Activated naive CD4-positive, alpha-beta T cell treated with anti-CD3 and anti-CD28 coated beads, Interleukin-2, amount 50 U/mL, for 24 hours (primary cell): ENCODE measurements at regions not wholly inside any gene's neighbourhood (a gene's known extent, or its start where the extent isn't known, plus 50 kb on each side); places are given as distances from the start of the nearest gene placed in this dataset.

Experiments used
- H3K27ac Mint-ChIP-seq: one replicate; pipeline ENCODE4 v1.8.0; 2021; ENCODE audit warnings: mild to moderate bottlenecking, mixed read lengths
- H3K27me3 Mint-ChIP-seq: one replicate; pipeline ENCODE4 v1.8.0; 2021; ENCODE audit warnings: mixed read lengths
- H3K36me3 Mint-ChIP-seq: one replicate; pipeline ENCODE4 v1.8.0; 2021; ENCODE audit warnings: mixed read lengths
- H3K4me1 Mint-ChIP-seq: one replicate; pipeline ENCODE4 v1.8.0; 2021; ENCODE audit warnings: mixed read lengths
- H3K4me3 Mint-ChIP-seq: one replicate; pipeline ENCODE4 v1.8.0; 2021; ENCODE audit warnings: mild to moderate bottlenecking, mixed read lengths
- H3K9me3 Mint-ChIP-seq: one replicate; pipeline ENCODE4 v1.8.0; 2021; ENCODE audit warnings: mixed read lengths

- Mint-ChIP-seq H3K9me3 (peaks cover 9% of the 10 kb centered on the region), H3K27ac (no peak overlapping the region), H3K4me1 (no peaks in the 10 kb centered on the region), H3K27me3 (no peaks in the 10 kb centered on the region), H3K36me3 (no peaks in the 10 kb centered on the region), H3K4me3 (no peak overlapping the region)
Measured at GRCh38 chr13:86813198-86813597, 858.0 kb upstream of the SLITRK5 start.

- H3K4me1 Mint-ChIP-seq = no peaks in the 10 kb centered on the region
- peaks cover 28% of the 10 kb centered on the region for H3K9me3 Mint-ChIP-seq
- H3K4me3 Mint-ChIP-seq = no peak overlapping the region
- H3K27me3 Mint-ChIP-seq = no peaks in the 10 kb centered on the region
- H3K27ac Mint-ChIP-seq = no peak overlapping the region
- H3K36me3 Mint-ChIP-seq = no peaks in the 10 kb centered on the region
Measured at GRCh38 chr13:86825410-86825809, 845.8 kb upstream of the SLITRK5 start.

GRCh38 chr13:86826232-86826631 is 844.9 kb upstream of the SLITRK5 start:
- no peak overlapping the region for H3K27ac Mint-ChIP-seq
- H3K36me3 Mint-ChIP-seq = no peaks in the 10 kb centered on the region
- no peak overlapping the region for H3K4me3 Mint-ChIP-seq
- no peaks in the 10 kb centered on the region for H3K4me1 Mint-ChIP-seq
- H3K27me3 Mint-ChIP-seq = no peaks in the 10 kb centered on the region
- peaks cover 23% of the 10 kb centered on the region for H3K9me3 Mint-ChIP-seq

- Mint-ChIP-seq H3K9me3 (peaks cover 15% of the 10 kb centered on the region), H3K4me3 (no peak overlapping the region), H3K27me3 (no peaks in the 10 kb centered on the region), H3K36me3 (no peaks in the 10 kb centered on the region), H3K4me1 (no peaks in the 10 kb centered on the region), H3K27ac (no peak overlapping the region)
Measured at GRCh38 chr13:86830046-86830445, 841.1 kb upstream of the SLITRK5 start.

DNA sequence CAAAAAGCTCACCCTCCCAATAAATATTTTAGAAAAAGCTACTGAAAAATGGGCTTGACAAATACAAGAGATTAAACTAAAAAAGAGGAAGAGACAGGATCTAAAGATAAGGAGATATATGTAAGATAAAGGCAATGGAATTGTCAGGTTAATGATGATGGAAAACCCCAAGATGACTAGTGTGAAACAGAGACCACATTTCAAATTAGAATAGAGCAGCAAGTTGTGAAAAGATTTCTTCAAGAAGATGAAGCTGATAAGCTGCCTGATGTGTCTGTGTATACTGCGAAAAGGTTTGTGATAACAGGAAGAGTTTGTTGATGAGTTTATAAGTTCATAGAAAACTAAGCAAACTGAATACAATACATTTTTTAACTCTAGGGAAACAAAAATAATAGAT is 840.1 kb upstream of the SLITRK5 start:
- H3K27ac Mint-ChIP-seq = no peak overlapping the region
- H3K4me1 Mint-ChIP-seq = no peaks in the 10 kb centered on the region
- H3K27me3 Mint-ChIP-seq = no peaks in the 10 kb centered on the region
- peaks cover 15% of the 10 kb centered on the region for H3K9me3 Mint-ChIP-seq
- H3K36me3 Mint-ChIP-seq = no peaks in the 10 kb centered on the region
- no peak overlapping the region for H3K4me3 Mint-ChIP-seq

GRCh38 chr13:86838411-86839120 is 832.6 kb upstream of the SLITRK5 start:
- H3K4me1 Mint-ChIP-seq = no peaks in the 10 kb centered on the region

DNA sequence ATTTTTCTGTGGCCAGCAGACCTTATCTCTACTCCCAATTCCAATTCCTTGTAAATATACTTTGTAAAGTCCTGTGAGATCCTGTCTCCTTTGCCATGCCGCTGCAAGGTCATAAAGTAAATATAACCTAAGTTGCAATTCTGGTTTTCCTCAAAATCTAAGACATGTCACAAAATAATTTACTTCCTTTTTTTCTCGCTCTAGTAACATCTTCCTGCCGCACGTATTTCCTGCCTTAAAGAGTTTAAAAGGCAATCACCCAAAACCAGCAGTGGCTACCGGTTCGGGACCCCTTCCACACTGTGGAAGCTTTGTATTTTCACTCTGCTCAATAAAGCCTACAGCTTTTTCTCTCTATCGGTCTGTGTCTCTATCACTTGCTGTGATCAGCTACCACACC is 832.0 kb upstream of the SLITRK5 start:
- Mint-ChIP-seq H3K27me3 (no peaks in the 10 kb centered on the region), H3K4me3 (no peak overlapping the region), H3K9me3 (peaks cover 6% of the 10 kb centered on the region), H3K4me1 (no peaks in the 10 kb centered on the region), H3K36me3 (no peaks in the 10 kb centered on the region), H3K27ac (no peak overlapping the region)

More at GRCh38 chr13:86838411-86839120, 832.6 kb upstream of the SLITRK5 start:
- peaks cover 12% of the 10 kb centered on the region for H3K9me3 Mint-ChIP-seq
- no peak overlapping the region for H3K27ac Mint-ChIP-seq
- no peaks in the 10 kb centered on the region for H3K36me3 Mint-ChIP-seq
- H3K4me3 Mint-ChIP-seq = no peak overlapping the region
- no peaks in the 10 kb centered on the region for H3K27me3 Mint-ChIP-seq

GRCh38 chr13:86840250-86841191 is 830.6 kb upstream of the SLITRK5 start:
- H3K36me3 Mint-ChIP-seq = no peaks in the 10 kb centered on the region

GRCh38 chr13:86841264-86841663 is 829.9 kb upstream of the SLITRK5 start:
- Mint-ChIP-seq H3K27ac (no peak overlapping the region), H3K9me3 (peaks cover 6% of the 10 kb centered on the region), H3K4me3 (no peak overlapping the region), H3K36me3 (no peaks in the 10 kb centered on the region), H3K27me3 (no peaks in the 10 kb centered on the region), H3K4me1 (no peaks in the 10 kb centered on the region)

More at GRCh38 chr13:86840250-86841191, 830.6 kb upstream of the SLITRK5 start:
- Mint-ChIP-seq H3K27ac (no peak overlapping the region), H3K9me3 (peaks cover 6% of the 10 kb centered on the region), H3K4me3 (no peak overlapping the region), H3K27me3 (no peaks in the 10 kb centered on the region), H3K4me1 (no peaks in the 10 kb centered on the region)

DNA sequence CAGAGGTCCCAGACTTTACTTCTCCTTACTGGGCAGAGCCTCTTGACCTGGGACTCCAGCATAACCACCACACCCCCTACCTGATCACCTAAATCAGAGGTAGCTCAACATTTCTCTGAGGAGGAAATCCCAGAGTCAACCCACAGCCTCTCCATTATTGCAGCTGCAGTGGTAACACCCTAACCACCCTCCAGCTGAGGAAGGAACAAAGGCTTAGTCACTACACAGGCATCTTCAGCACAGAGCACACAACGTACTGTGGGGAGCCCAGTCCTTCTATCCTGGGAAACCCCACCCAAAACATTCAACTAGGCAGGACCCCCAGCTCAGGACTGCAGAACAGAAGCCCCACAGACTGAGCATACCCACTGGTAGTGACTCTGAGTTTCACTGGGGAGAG is 824.7 kb upstream of the SLITRK5 start:
- H3K27ac Mint-ChIP-seq = no peak overlapping the region
- no peaks in the 10 kb centered on the region for H3K27me3 Mint-ChIP-seq
- H3K4me3 Mint-ChIP-seq = no peak overlapping the region
- H3K36me3 Mint-ChIP-seq = no peaks in the 10 kb centered on the region
- H3K9me3 Mint-ChIP-seq = no peaks in the 10 kb centered on the region
- H3K4me1 Mint-ChIP-seq = no peaks in the 10 kb centered on the region

DNA sequence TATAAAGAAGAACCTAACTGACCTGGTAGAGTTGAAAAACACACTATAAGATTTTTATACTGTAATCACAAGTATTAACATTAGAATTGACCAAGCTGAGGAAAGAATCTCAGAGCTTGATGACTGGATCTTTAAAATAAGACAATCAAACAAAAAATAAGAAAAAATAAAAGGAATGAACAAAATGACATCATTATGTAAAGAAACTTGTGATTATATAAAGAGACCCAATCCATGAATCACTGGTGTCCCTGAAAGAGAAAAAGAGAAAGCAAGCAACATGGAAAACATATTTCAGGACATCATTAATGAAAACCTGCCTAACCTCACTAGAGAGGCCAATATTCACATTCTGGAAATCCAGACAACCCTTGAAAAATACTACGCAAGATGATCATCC is 822.5 kb upstream of the SLITRK5 start:
- Mint-ChIP-seq H3K9me3 (no peaks in the 10 kb centered on the region), H3K36me3 (no peaks in the 10 kb centered on the region), H3K4me1 (no peaks in the 10 kb centered on the region), H3K27me3 (no peaks in the 10 kb centered on the region), H3K27ac (no peak overlapping the region), H3K4me3 (no peak overlapping the region)

DNA sequence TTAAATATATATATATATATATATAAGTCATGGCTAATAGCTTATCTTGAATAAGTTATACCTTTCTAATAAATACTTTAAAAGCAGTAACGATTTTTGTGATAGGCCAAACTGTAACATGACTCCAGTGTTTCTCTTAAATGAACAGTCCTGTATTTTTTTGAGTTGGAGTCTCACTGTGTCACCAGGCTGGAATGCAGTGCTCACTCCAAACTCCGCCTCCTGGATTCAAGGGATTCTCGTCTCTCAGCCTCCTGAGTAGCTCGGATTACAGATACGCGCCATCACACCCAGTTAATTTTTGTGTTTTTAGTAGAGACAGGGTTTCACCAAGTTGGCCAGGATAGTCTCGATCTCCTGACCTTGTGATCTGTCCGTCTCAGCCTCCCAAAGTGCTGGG is 814.2 kb upstream of the SLITRK5 start:
- Mint-ChIP-seq H3K9me3 (no peaks in the 10 kb centered on the region), H3K27me3 (no peaks in the 10 kb centered on the region)

GRCh38 chr13:86858216-86858615 is 813.0 kb upstream of the SLITRK5 start:
- Mint-ChIP-seq H3K27me3 (no peaks in the 10 kb centered on the region), H3K27ac (no peak overlapping the region), H3K4me1 (no peaks in the 10 kb centered on the region), H3K9me3 (no peaks in the 10 kb centered on the region), H3K4me3 (no peak overlapping the region), H3K36me3 (no peaks in the 10 kb centered on the region)

More for the DNA sequence above, 814.2 kb upstream of the SLITRK5 start:
- Mint-ChIP-seq H3K4me1 (no peaks in the 10 kb centered on the region), H3K27ac (no peak overlapping the region), H3K36me3 (no peaks in the 10 kb centered on the region), H3K4me3 (no peak overlapping the region)

GRCh38 chr13:86862137-86862536 is 809.0 kb upstream of the SLITRK5 start:
- no peaks in the 10 kb centered on the region for H3K9me3 Mint-ChIP-seq
- H3K27me3 Mint-ChIP-seq = no peaks in the 10 kb centered on the region
- H3K36me3 Mint-ChIP-seq = no peaks in the 10 kb centered on the region
- H3K27ac Mint-ChIP-seq = no peak overlapping the region
- H3K4me3 Mint-ChIP-seq = no peak overlapping the region
- H3K4me1 Mint-ChIP-seq = no peaks in the 10 kb centered on the region

- Mint-ChIP-seq H3K36me3 (no peaks in the 10 kb centered on the region), H3K27ac (no peak overlapping the region), H3K27me3 (no peaks in the 10 kb centered on the region), H3K9me3 (no peaks in the 10 kb centered on the region), H3K4me3 (no peak overlapping the region), H3K4me1 (no peaks in the 10 kb centered on the region)
Measured at GRCh38 chr13:86864376-86864775, 806.8 kb upstream of the SLITRK5 start.

- H3K4me1 Mint-ChIP-seq = no peaks in the 10 kb centered on the region
- H3K36me3 Mint-ChIP-seq = no peaks in the 10 kb centered on the region
- H3K4me3 Mint-ChIP-seq = no peak overlapping the region
- no peaks in the 10 kb centered on the region for H3K9me3 Mint-ChIP-seq
- no peak overlapping the region for H3K27ac Mint-ChIP-seq
- no peaks in the 10 kb centered on the region for H3K27me3 Mint-ChIP-seq
Measured at GRCh38 chr13:86870444-86870843, 800.7 kb upstream of the SLITRK5 start.
